SK-N-SH treated with all-trans-retinoic acid at 6 μM for 48 hours (cell line): ENCODE measurements at regions not wholly inside any gene's neighbourhood (a gene's known extent, or its start where the extent isn't known, plus 50 kb on each side); places are given as distances from the start of the nearest gene placed in this dataset.

Experiments
- ATAC-seq: fragments of 200-7000 bp; cut with Tn5 transposase; 3 replicates; pipeline ENCODE4 v1.9.1; 2020; ENCODE audit warnings: mild to moderate bottlenecking, moderate library complexity
- BACH2 ChIP-seq: fragments of 250-450 bp; sonication (Bioruptor Pico); IDR thresholded peaks from 2 replicates; pipeline ENCODE4 v1.9.0; 2021; ENCODE audit warnings: mild to moderate bottlenecking, borderline replicate concordance
- CREB5 ChIP-seq: fragments of 250-450 bp; sonication (Bioruptor Pico); IDR thresholded peaks from 2 replicates; pipeline ENCODE4 v1.5.1; 2020; ENCODE audit warnings: low read depth, mild to moderate bottlenecking, moderate library complexity
- CSDC2 ChIP-seq: fragments of 250-450 bp; sonication (Bioruptor Pico); IDR thresholded peaks from 2 replicates; pipeline ENCODE4 v1.5.0; 2020; ENCODE audit warnings: mild to moderate bottlenecking, moderate library complexity
- CSRNP3 ChIP-seq: fragments of 250-450 bp; sonication (Bioruptor Pico); IDR thresholded peaks from 2 replicates; pipeline ENCODE4 v1.5.1; 2021; ENCODE audit warnings: mild to moderate bottlenecking, moderate library complexity
- ESRRG ChIP-seq: fragments of 250-450 bp; sonication (Bioruptor Pico); IDR thresholded peaks from 2 replicates; pipeline ENCODE4 v1.6.1; 2021; ENCODE audit warnings: mild to moderate bottlenecking
- GLIS3 ChIP-seq: fragments of 250-450 bp; sonication (Bioruptor Pico); IDR thresholded peaks from 2 replicates; pipeline ENCODE4 v1.5.0; 2020; ENCODE audit warnings: mild to moderate bottlenecking, moderate library complexity
- ISL1 ChIP-seq: fragments of 250-450 bp; sonication (Bioruptor Pico); IDR thresholded peaks from 2 replicates; pipeline ENCODE4 v2.1.2; 2022; ENCODE audit warnings: mild to moderate bottlenecking, moderate library complexity
- OSR1 ChIP-seq: fragments of 250-450 bp; sonication (Bioruptor Pico); IDR thresholded peaks from 2 replicates; pipeline ENCODE4 v1.8.0; 2022; ENCODE audit warnings: moderate library complexity, mild to moderate bottlenecking, inconsistent platforms
- POU6F1 ChIP-seq: fragments of 250-450 bp; sonication (Bioruptor Pico); IDR thresholded peaks from 2 replicates; pipeline ENCODE4 v1.8.0; 2021; ENCODE audit warnings: low read depth, mild to moderate bottlenecking, moderate library complexity, borderline replicate concordance
- PPARA ChIP-seq: fragments of 250-450 bp; sonication (Bioruptor Pico); IDR thresholded peaks from 2 replicates; pipeline ENCODE4 v1.5.0; 2020; ENCODE audit warnings: mild to moderate bottlenecking, borderline replicate concordance
- RARB ChIP-seq: fragments of 250-450 bp; sonication (Bioruptor Pico); IDR thresholded peaks from 2 replicates; pipeline ENCODE4 v1.8.0; 2021; ENCODE audit warnings: mild to moderate bottlenecking, moderate library complexity
- SNAI2 ChIP-seq: fragments of 250-450 bp; sonication (Bioruptor Pico); IDR thresholded peaks from 2 replicates; pipeline ENCODE4 v1.5.0; 2020; ENCODE audit warnings: mild to moderate bottlenecking, moderate library complexity
- TCF4 ChIP-seq: fragments of 250-450 bp; sonication (Bioruptor Pico); IDR thresholded peaks from 2 replicates; pipeline ENCODE4 v1.8.0; 2021; ENCODE audit warnings: mild to moderate bottlenecking, moderate library complexity, borderline replicate concordance
- TOX ChIP-seq: fragments of 250-450 bp; sonication (Bioruptor Pico); IDR thresholded peaks from 2 replicates; pipeline ENCODE4 v1.8.0; 2021; ENCODE audit warnings: mild to moderate bottlenecking, moderate library complexity, borderline replicate concordance
- ZFP30 ChIP-seq: fragments of 450-650 bp; formaldehyde crosslinking; IDR thresholded peaks from 2 replicates; pipeline ENCODE4 v1.5.0; 2022; ENCODE audit warnings: mild to moderate bottlenecking, moderate library complexity
- ZNF565 ChIP-seq: fragments of 450-650 bp; formaldehyde crosslinking; conservative IDR thresholded peaks from 2 replicates; pipeline ENCODE4 v1.5.0; 2020; ENCODE audit warnings: low read depth, mild to moderate bottlenecking, moderate library complexity
- ZNF70 ChIP-seq: fragments of 450-650 bp; formaldehyde crosslinking; IDR thresholded peaks from 2 replicates; pipeline ENCODE4 v1.5.0; 2020; ENCODE audit warnings: mild to moderate bottlenecking, moderate library complexity
- TF ChIP-seq, protein P1 (sequence below): fragments of 250-450 bp; sonication (Bioruptor Pico); IDR thresholded peaks from 2 replicates; pipeline ENCODE4 v1.8.0; 2020; ENCODE audit warnings: mild to moderate bottlenecking, moderate library complexity, borderline replicate concordance

- TF ChIP-seq CSDC2 (CRISPR knock-in tag): no peak
- no peak for TF ChIP-seq RARB (CRISPR knock-in tag)
- no peak for TF ChIP-seq ISL1 (CRISPR knock-in tag)
- no peak for TF ChIP-seq PPARA (CRISPR knock-in tag)
- TF ChIP-seq, protein P1, sequence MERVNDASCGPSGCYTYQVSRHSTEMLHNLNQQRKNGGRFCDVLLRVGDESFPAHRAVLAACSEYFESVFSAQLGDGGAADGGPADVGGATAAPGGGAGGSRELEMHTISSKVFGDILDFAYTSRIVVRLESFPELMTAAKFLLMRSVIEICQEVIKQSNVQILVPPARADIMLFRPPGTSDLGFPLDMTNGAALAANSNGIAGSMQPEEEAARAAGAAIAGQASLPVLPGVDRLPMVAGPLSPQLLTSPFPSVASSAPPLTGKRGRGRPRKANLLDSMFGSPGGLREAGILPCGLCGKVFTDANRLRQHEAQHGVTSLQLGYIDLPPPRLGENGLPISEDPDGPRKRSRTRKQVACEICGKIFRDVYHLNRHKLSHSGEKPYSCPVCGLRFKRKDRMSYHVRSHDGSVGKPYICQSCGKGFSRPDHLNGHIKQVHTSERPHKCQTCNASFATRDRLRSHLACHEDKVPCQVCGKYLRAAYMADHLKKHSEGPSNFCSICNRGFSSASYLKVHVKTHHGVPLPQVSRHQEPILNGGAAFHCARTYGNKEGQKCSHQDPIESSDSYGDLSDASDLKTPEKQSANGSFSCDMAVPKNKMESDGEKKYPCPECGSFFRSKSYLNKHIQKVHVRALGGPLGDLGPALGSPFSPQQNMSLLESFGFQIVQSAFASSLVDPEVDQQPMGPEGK: no peak
- TF ChIP-seq GLIS3: no peak
- no peak for TF ChIP-seq BACH2
- no peak for TF ChIP-seq TCF4 (CRISPR knock-in tag)
- TF ChIP-seq CREB5 (CRISPR knock-in tag): no peak
- TF ChIP-seq SNAI2 (CRISPR knock-in tag): no peak
- no peak for TF ChIP-seq ZNF565 (CRISPR knock-in tag)
- no peak for TF ChIP-seq ESRRG (CRISPR knock-in tag)
- TF ChIP-seq ZFP30 (CRISPR knock-in tag): no peak
- TF ChIP-seq POU6F1 (CRISPR knock-in tag): no peak
- ATAC-seq: peak; percentile 3; the same call in 2 of the 3 replicates
Measured at GRCh38 chr2:118670276-118670675, 177.2 kb downstream of the EN1 start.

DNA sequence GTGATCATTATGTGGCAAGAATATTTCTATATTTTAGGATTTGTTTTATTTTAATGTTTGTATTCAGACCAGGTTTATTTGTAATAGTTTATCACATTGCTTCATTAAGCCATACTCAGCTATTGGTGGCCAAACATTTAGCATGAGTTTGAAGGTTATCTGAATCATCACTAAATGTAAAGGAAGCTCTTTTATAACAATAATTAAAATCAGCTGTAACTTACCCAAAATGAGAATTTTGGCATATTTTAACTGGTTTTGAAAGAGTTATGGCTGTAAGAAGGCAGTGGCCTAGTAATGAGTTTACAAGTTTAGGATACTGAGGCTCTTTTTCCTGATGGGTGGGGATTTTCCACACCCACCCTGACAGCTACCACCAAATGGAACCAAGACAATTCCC, 177.8 kb downstream of the EN1 start:
- no peak for ATAC-seq

DNA sequence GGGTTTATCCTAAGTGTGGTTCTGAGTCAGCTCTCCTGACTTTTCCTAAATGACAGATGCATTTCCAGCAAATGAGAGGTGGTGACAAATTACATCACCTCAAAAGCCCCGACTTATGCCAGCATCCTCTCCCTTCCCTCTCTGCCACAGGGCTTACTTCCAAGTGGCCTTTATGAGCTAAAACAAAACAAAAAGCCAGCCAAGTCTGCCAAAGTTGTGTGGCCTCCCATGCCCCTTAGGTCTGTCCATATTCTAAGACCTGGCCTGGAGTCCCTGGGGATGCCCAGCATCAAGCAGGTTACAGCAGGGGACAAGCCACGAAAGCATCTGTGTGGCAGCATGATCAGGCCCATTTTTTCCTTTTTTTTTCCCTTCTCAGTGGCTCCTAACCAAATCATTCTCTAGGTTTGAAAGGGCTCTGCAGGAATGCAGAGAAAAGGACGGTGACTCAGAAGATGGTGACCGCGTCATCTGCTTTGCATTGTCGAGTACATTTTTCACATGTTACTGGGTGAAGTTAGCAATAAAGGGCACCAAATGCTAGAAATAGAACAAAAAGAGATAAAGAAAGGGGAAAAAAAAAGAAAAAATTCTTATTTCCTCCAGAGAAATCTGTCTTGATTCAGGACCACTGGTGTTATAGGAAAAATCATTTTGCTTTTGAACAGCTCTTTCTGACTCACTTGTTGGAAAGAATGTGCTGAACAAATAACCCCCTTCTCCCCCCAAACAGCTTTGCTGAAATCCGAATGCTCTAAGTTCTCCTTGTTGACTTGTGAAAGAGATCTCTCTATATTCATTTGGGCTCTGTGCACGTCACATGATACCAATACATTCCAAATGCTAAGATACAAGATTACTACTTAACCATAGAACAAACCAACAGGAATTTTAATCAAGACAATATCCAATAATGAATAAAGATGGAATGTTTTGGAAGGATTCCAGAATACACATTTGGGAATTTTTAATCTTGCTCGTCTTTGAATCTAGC, 178.7 kb downstream of the EN1 start:
- peak; percentile 74 for ATAC-seq
- no peak for TF ChIP-seq CSRNP3 (CRISPR knock-in tag)
- TF ChIP-seq ZFP30 (CRISPR knock-in tag): no peak
- TF ChIP-seq ZNF70: no peak
- peak; percentile 69; the same call in 1 of the 2 replicates for TF ChIP-seq TOX (CRISPR knock-in tag)
- TF ChIP-seq ZNF565 (CRISPR knock-in tag): no peak
- TF ChIP-seq RARB (CRISPR knock-in tag): peak; percentile 17; the same call in 1 of the 2 replicates
- TF ChIP-seq POU6F1 (CRISPR knock-in tag): no peak
- no peak for TF ChIP-seq BACH2
- peak; percentile 96 for TF ChIP-seq ISL1 (CRISPR knock-in tag)

More for the DNA sequence above, 177.8 kb downstream of the EN1 start:
- no peak for TF ChIP-seq CSDC2 (CRISPR knock-in tag)
- no peak for TF ChIP-seq OSR1 (CRISPR knock-in tag)
- TF ChIP-seq POU6F1 (CRISPR knock-in tag): no peak
- TF ChIP-seq BACH2: no peak
- no peak for TF ChIP-seq ISL1 (CRISPR knock-in tag)
- TF ChIP-seq ESRRG (CRISPR knock-in tag): no peak
- no peak for TF ChIP-seq TOX (CRISPR knock-in tag)
- TF ChIP-seq, protein P1: no peak
- TF ChIP-seq, all 23 proteins: peak for 0
